Naive thymus-derived CD8-positive, alpha-beta T cell (primary cell): ENCODE measurements at regions not wholly inside any gene's neighbourhood (a gene's known extent, or its start where the extent isn't known, plus 50 kb on each side); places are given as distances from the start of the nearest gene placed in this dataset.

ENCODE experiments used
- ATAC-seq, 2 donors: fragments of 150-1000 bp; cut with Tn5 transposase in 1 of 2; sonication (Bioruptor Pico), chemical (Tn5 transposase) in 1 of 2; 1 replicate in 1 of 2; 2 replicates in 1 of 2; pipeline ENCODE4 v1.10.0; 2021; ENCODE audit warnings: mild to moderate bottlenecking in 2 of 2, moderate library complexity in 2 of 2
- POLR2A ChIA-PET: fragments of 350-600 bp; sonication (Branson Sonifier 250); formaldehyde crosslinking; loops from one replicate; lab custom pipeline; 2021; ENCODE audit warnings: antibody characterized with exemption; lab: Charles Lee
- DNase-seq, 10 donors: peaks; one replicate each; pipeline versions ENCODE4 v3.0.0 to v3.0.0-alpha.2; 2020 to 2022
- H3K27ac Mint-ChIP-seq, 10 donors: one replicate each; pipeline ENCODE4 v1.8.0; 2020 to 2022; ENCODE audit warnings: mild to moderate bottlenecking in 10 of 10, mixed read lengths in 10 of 10, moderate library complexity in 4 of 10, inconsistent platforms in 1 of 10
- H3K27me3 Mint-ChIP-seq, 5 donors: one replicate each; pipeline ENCODE4 v1.8.0; 2021 to 2022; ENCODE audit warnings: mixed read lengths in 5 of 5
- H3K36me3 Mint-ChIP-seq, 3 donors: one replicate each; pipeline ENCODE4 v1.8.0; 2020 to 2022; ENCODE audit warnings: mixed read lengths in 3 of 3, mild to moderate bottlenecking in 2 of 3, inconsistent platforms in 1 of 3
- H3K4me1 Mint-ChIP-seq, 4 donors: one replicate each; pipeline ENCODE4 v1.8.0; 2021 to 2022; ENCODE audit warnings: mixed read lengths in 4 of 4
- H3K4me3 Mint-ChIP-seq, 10 donors: one replicate each; pipeline ENCODE4 v1.8.0; 2020 to 2022; ENCODE audit warnings: mild to moderate bottlenecking in 10 of 10, mixed read lengths in 10 of 10, moderate library complexity in 6 of 10, inconsistent platforms in 1 of 10
- H3K9me3 Mint-ChIP-seq, 9 donors: one replicate each; pipeline ENCODE4 v1.8.0; 2020 to 2022; ENCODE audit warnings: mixed read lengths in 9 of 9, mild to moderate bottlenecking in 3 of 9, inconsistent platforms in 1 of 9, moderate library complexity in 1 of 9

DNA sequence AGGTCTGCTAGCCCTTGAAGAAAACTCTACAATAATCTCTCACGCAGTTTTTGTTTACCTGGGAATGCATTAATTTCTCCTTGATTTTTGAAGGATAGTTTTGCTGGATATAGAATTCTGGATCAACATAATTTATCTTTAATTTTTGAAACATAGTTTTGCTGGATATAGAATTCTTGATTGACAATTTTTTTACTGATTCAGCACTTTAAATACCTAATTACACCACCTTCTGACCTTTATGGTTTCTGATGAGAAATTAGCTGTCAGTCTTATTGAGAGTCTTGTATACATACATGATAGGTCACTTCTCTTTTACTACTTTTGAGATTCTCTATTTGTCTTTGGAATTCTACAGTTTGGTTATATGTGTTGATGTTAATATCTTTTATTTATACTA is 741.6 kb downstream of the FGF9 start:
- POLR2A ChIA-PET = no interaction called here
- Mint-ChIP-seq H3K27me3 (peaks cover 0 to 4% (median 2%) of the 10 kb centered on the region in 5 donors), H3K4me1 (no peaks in the 10 kb centered on the region), H3K9me3 (peaks cover 14 to 47% (median 34%) of the 10 kb centered on the region in 9 donors), H3K4me3 (no peak overlapping the region), H3K36me3 (peaks cover 0 to 47% (median 2%) of the 10 kb centered on the region in 3 donors), H3K27ac (no peak overlapping the region)
- DNase-seq (no peak), ATAC-seq (no peak)

DNA sequence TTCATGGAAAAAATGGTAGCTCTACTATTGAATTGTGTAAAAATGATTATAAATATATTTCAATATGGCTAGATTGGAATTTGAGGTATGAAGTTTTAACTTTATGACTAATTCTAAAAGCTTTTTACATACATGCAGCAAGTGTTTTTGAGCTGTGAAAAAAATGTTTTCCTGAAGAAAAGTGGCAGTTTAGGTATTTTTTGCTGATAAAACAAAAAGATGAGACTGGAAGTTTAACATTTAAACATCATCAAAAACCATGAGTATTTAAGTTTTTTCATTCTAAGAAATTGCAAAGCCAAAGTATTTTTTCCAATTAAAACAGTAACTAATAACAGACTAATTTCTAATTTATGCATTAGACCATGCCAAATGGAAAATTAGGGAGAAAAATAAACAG is 751.1 kb downstream of the FGF9 start:
- no peak for DNase-seq
- Mint-ChIP-seq H3K9me3 (peaks cover 0 to 24% (median 0%) of the 10 kb centered on the region in 9 donors), H3K4me3 (no peak overlapping the region), H3K27me3 (peaks cover 0 to 4% (median 0%) of the 10 kb centered on the region in 5 donors), H3K36me3 (no peaks in the 10 kb centered on the region), H3K4me1 (no peaks in the 10 kb centered on the region), H3K27ac (no peak overlapping the region)
- ATAC-seq = no peak
- POLR2A ChIA-PET = no interaction called here

DNA sequence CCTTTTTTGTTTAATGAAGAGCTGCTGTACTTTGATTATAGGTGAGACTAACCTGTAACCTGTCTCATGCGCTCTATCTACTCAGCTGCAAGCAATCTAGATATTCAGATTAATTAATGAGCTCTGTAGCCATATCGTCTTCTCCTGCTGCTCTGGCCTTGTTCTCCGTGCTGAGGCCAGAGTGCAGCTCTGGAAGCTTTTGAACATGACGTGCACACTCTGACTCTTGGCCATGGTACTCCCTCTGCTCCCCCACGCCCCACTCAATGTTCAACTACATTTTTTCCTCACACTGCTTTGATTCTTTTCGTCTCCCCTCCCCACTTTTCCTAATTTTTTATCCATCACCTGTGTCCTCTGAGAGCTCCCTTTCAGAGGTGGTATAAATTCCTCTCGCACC is 751.8 kb downstream of the FGF9 start:
- ATAC-seq (no peak), DNase-seq (no peak)
- H3K27me3 Mint-ChIP-seq = peaks cover 0 to 4% (median 0%) of the 10 kb centered on the region in 5 donors
- no peaks in the 10 kb centered on the region for H3K4me1 Mint-ChIP-seq
- no peaks in the 10 kb centered on the region for H3K36me3 Mint-ChIP-seq
- H3K27ac Mint-ChIP-seq = no peak overlapping the region
- peaks cover 0 to 24% (median 0%) of the 10 kb centered on the region in 9 donors for H3K9me3 Mint-ChIP-seq
- H3K4me3 Mint-ChIP-seq = no peak overlapping the region
- POLR2A ChIA-PET = no interaction called here

DNA sequence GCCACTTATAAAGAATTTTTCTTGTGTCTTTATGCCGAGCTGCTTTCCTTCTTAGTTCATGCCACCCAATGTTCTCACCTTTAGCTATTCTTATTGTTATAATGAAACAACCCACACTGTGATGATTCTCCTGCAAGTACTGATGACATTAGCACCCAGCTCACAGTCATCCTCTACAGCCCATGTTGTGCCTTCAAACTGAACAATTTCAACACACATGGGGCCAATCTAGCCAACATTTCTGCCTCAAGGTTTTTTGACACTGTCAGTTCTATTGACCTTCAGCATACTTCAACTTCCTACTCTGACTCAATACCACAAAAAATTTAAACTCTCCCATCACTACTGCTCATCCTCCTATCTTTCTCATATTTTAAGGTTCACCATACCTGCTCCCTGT is 752.4 kb downstream of the FGF9 start:
- peaks cover 0 to 24% (median 0%) of the 10 kb centered on the region in 9 donors for H3K9me3 Mint-ChIP-seq
- DNase-seq = no peak
- H3K36me3 Mint-ChIP-seq = no peaks in the 10 kb centered on the region
- H3K27me3 Mint-ChIP-seq = peaks cover 0 to 4% (median 0%) of the 10 kb centered on the region in 5 donors
- POLR2A ChIA-PET = no interaction called here
- H3K4me3 Mint-ChIP-seq = no peak overlapping the region
- no peak overlapping the region for H3K27ac Mint-ChIP-seq
- ATAC-seq = no peak
- no peaks in the 10 kb centered on the region for H3K4me1 Mint-ChIP-seq

- Mint-ChIP-seq H3K27me3 (peaks cover 0 to 4% (median 0%) of the 10 kb centered on the region in 5 donors), H3K4me3 (no peak overlapping the region)
- POLR2A ChIA-PET = no interaction called here
Measured at GRCh38 chr13:22425087-22425486, 754.2 kb downstream of the FGF9 start.

GRCh38 chr13:22427066-22427465 is 753.7 kb upstream of the SGCG start:
- ATAC-seq (no peak), DNase-seq (no peak)
- Mint-ChIP-seq H3K36me3 (peaks cover 0 to 4% (median 0%) of the 10 kb centered on the region in 3 donors), H3K4me1 (no peaks in the 10 kb centered on the region), H3K27me3 (peaks cover 0 to 4% (median 0%) of the 10 kb centered on the region in 5 donors), H3K4me3 (no peak overlapping the region), H3K9me3 (peaks cover 0 to 19% (median 5%) of the 10 kb centered on the region in 9 donors), H3K27ac (no peak overlapping the region)
- POLR2A ChIA-PET = no interaction called here

More at GRCh38 chr13:22425087-22425486, 754.2 kb downstream of the FGF9 start:
- peaks cover 0 to 3% (median 0%) of the 10 kb centered on the region in 3 donors for H3K36me3 Mint-ChIP-seq
- DNase-seq (no peak), ATAC-seq (no peak)
- H3K9me3 Mint-ChIP-seq = peaks cover 0 to 20% (median 3%) of the 10 kb centered on the region in 9 donors
- H3K27ac Mint-ChIP-seq = no peak overlapping the region
- H3K4me1 Mint-ChIP-seq = no peaks in the 10 kb centered on the region

- POLR2A ChIA-PET = no interaction called here
- ATAC-seq (no peak), DNase-seq (no peak)
- Mint-ChIP-seq H3K4me1 (no peaks in the 10 kb centered on the region), H3K9me3 (peaks cover 0 to 15% (median 5%) of the 10 kb centered on the region in 9 donors), H3K4me3 (no peak overlapping the region), H3K36me3 (peaks cover 0 to 4% (median 0%) of the 10 kb centered on the region in 3 donors), H3K27ac (no peak overlapping the region), H3K27me3 (peaks cover 0 to 4% (median 0%) of the 10 kb centered on the region in 5 donors)
Measured at GRCh38 chr13:22427783-22428182, 753.0 kb upstream of the SGCG start.

- Mint-ChIP-seq H3K36me3 (peaks cover 0 to 4% (median 0%) of the 10 kb centered on the region in 3 donors), H3K9me3 (peaks cover 0 to 12% (median 4%) of the 10 kb centered on the region in 9 donors), H3K4me3 (no peak overlapping the region), H3K27ac (no peak overlapping the region), H3K27me3 (peaks cover 0 to 4% (median 0%) of the 10 kb centered on the region in 5 donors), H3K4me1 (no peaks in the 10 kb centered on the region)
- ATAC-seq (no peak), DNase-seq (no peak)
- POLR2A ChIA-PET = no interaction called here
Measured at GRCh38 chr13:22428188-22428828, 752.5 kb upstream of the SGCG start.

DNA sequence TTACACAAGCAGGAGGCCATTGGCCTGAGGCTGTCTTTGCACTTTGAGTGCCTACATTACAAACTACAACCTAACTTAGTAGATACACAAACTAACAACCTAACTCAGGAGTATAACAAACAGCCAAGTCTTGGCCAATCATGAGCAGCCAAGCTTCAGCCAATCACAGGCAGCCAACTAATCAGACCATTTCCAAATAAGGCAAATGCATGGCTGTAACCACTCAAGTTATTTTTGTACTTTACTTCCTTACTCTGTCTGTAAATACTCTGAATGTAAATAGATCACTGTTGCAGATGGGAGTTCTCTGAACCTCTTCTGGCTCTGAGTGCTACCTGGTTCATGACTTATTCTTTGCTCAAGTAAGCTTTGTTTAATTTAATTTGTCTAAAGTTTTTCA is 748.1 kb upstream of the SGCG start:
- H3K4me1 Mint-ChIP-seq = peaks cover 0 to 6% (median 3%) of the 10 kb centered on the region in 4 donors
- ATAC-seq = no peak
- H3K27ac Mint-ChIP-seq = no peak overlapping the region
- peaks cover 0 to 12% (median 4%) of the 10 kb centered on the region in 9 donors for H3K9me3 Mint-ChIP-seq
- POLR2A ChIA-PET = no interaction called here
- peaks cover 0 to 4% (median 0%) of the 10 kb centered on the region in 3 donors for H3K36me3 Mint-ChIP-seq
- DNase-seq = no peak
- H3K27me3 Mint-ChIP-seq = peaks cover 0 to 3% (median 0%) of the 10 kb centered on the region in 5 donors
- no peak overlapping the region for H3K4me3 Mint-ChIP-seq

GRCh38 chr13:22447132-22447886 is 733.5 kb upstream of the SGCG start:
- H3K27me3 Mint-ChIP-seq = peaks cover 3 to 27% (median 6%) of the 10 kb centered on the region in 5 donors
- no peak overlapping the region for H3K4me3 Mint-ChIP-seq
- POLR2A ChIA-PET = no interaction called here
- H3K36me3 Mint-ChIP-seq = no peaks in the 10 kb centered on the region
- peaks cover 0 to 10% (median 0%) of the 10 kb centered on the region in 9 donors for H3K9me3 Mint-ChIP-seq
- no peaks in the 10 kb centered on the region for H3K4me1 Mint-ChIP-seq
- DNase-seq (no peak), ATAC-seq (no peak)
- no peak overlapping the region for H3K27ac Mint-ChIP-seq

GRCh38 chr13:22449251-22449650 is 731.5 kb upstream of the SGCG start:
- H3K27me3 Mint-ChIP-seq = peaks cover 3 to 27% (median 6%) of the 10 kb centered on the region in 5 donors
- DNase-seq (no peak), ATAC-seq (no peak)
- H3K4me3 Mint-ChIP-seq = no peak overlapping the region
- no peaks in the 10 kb centered on the region for H3K36me3 Mint-ChIP-seq
- H3K4me1 Mint-ChIP-seq = no peaks in the 10 kb centered on the region
- H3K27ac Mint-ChIP-seq = no peak overlapping the region
- peaks cover 0 to 5% (median 0%) of the 10 kb centered on the region in 9 donors for H3K9me3 Mint-ChIP-seq
- POLR2A ChIA-PET = no interaction called here

GRCh38 chr13:22451327-22451741 is 729.4 kb upstream of the SGCG start:
- no peaks in the 10 kb centered on the region for H3K36me3 Mint-ChIP-seq
- no peak for DNase-seq
- H3K4me3 Mint-ChIP-seq = no peak overlapping the region

DNA sequence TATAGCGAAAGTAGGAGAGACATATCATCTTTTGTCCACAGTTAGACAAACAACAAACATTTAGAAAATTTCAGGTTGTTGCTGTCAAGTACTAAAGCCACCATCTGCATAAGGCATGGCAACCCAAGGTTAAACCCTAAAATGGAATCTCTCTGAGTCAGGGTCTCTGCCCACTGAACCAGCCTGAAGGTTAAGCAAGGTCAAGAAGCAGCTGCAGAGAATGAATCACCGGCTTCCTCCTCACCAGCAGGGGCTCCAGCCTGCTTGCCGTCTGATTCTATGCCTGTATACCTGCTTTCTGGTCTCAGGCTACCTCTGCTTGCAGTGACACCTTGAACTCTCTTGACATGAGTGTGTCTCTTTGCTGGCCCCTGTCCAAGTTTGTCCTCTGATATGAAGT is 726.2 kb upstream of the SGCG start:
- Mint-ChIP-seq H3K4me3 (no peak overlapping the region), H3K9me3 (no peaks in the 10 kb centered on the region), H3K36me3 (no peaks in the 10 kb centered on the region), H3K4me1 (peaks cover 0 to 1% (median 0%) of the 10 kb centered on the region in 4 donors), H3K27ac (no peak overlapping the region), H3K27me3 (no peaks in the 10 kb centered on the region)
- no peak for DNase-seq
- POLR2A ChIA-PET = no interaction called here
- no peak for ATAC-seq

More at GRCh38 chr13:22451327-22451741, 729.4 kb upstream of the SGCG start:
- Mint-ChIP-seq H3K4me1 (peaks cover 0 to 1% (median 0%) of the 10 kb centered on the region in 4 donors), H3K27me3 (peaks cover 3 to 17% (median 6%) of the 10 kb centered on the region in 5 donors), H3K27ac (no peak overlapping the region), H3K9me3 (peaks cover 0 to 5% (median 0%) of the 10 kb centered on the region in 9 donors)
- POLR2A ChIA-PET = no interaction called here
- no peak for ATAC-seq
